Spleen (tissue), 7 donors: ENCODE measurements at regions not wholly inside any gene's neighbourhood (a gene's known extent, or its start where the extent isn't known, plus 50 kb on each side); places are given as distances from the start of the nearest gene placed in this dataset.
"Not testable (repeated sequence)": the region's sequence is repeated elsewhere in the genome, so short reads cannot be mapped to it uniquely, and the experiment has no call there.

Experiments
- POLR2A ChIP-seq, 3 donors: fragments of 450-650 bp; IDR thresholded peaks; one replicate each; pipeline ENCODE4 v1.5.1; 2017; ENCODE audit warnings: antibody characterized with exemption in 3 of 3, mild to moderate bottlenecking in 1 of 3
- TF ChIP-seq, protein P1 (sequence below), 11 experiments: fragments of 200-600 bp in 7 of 11; fragments of 450-650 bp in 4 of 11; sonication (generic) in 4 of 11; IDR thresholded peaks in 8 of 11; conservative IDR thresholded peaks in 3 of 11; 1 replicate in 7 of 11; 2 replicates in 4 of 11; pipeline versions ENCODE4 v1.4.0 to v1.8.0; 2016 to 2021; ENCODE audit warnings: antibody characterized with exemption in 11 of 11, inconsistent platforms in 4 of 11, mild to moderate bottlenecking in 1 of 11
- donor health status: DM: no; HTN: no; CAD: no; lungs with moderate emphysema.
- donor health status: DM: no; HTN: no; CAD: no.
- donor health status: DM: no; HTN: no; CAD: no.

DNA sequence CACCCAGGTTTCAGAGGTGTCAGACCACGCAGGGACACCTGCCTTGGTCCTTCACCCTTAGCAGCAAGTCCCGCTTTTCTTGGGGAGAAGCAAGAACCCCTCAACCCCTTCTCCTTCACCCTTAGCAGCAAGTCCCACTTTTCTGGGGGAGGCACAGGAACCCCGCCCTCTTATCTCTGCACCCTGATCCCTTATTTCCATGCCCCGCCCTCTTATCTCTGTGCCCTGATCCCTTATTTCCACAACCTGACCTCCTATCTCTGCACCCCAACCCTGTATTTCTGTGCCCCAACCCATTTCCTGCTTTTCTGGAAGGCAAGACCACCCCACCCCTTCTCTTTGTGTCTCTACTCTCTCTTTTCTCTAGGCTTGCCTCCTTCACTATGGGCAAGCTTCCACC is 94.7 kb upstream of the DEFB108B start:
- TF ChIP-seq, protein P1, sequence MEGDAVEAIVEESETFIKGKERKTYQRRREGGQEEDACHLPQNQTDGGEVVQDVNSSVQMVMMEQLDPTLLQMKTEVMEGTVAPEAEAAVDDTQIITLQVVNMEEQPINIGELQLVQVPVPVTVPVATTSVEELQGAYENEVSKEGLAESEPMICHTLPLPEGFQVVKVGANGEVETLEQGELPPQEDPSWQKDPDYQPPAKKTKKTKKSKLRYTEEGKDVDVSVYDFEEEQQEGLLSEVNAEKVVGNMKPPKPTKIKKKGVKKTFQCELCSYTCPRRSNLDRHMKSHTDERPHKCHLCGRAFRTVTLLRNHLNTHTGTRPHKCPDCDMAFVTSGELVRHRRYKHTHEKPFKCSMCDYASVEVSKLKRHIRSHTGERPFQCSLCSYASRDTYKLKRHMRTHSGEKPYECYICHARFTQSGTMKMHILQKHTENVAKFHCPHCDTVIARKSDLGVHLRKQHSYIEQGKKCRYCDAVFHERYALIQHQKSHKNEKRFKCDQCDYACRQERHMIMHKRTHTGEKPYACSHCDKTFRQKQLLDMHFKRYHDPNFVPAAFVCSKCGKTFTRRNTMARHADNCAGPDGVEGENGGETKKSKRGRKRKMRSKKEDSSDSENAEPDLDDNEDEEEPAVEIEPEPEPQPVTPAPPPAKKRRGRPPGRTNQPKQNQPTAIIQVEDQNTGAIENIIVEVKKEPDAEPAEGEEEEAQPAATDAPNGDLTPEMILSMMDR (IDR thresholded peaks at IDR 0.05 in 8 of 11, conservative IDR thresholded peaks at IDR 0.05 in 3 of 11): not testable (repeated sequence)
- TF ChIP-seq POLR2A (IDR thresholded peaks at IDR 0.05): not testable (repeated sequence)
